HG02642 (cell line): ENCODE measurements at regions not wholly inside any gene's neighbourhood (a gene's known extent, or its start where the extent isn't known, plus 50 kb on each side); places are given as distances from the start of the nearest gene placed in this dataset.

Experiments
- ATAC-seq: cut with Tn5 transposase; IDR thresholded peaks from one replicate; pipeline ENCODE4 v1.9.1; 2021; ENCODE audit warnings: mild to moderate bottlenecking; ENCODE audit not compliant: unreplicated experiment, poor library complexity

DNA sequence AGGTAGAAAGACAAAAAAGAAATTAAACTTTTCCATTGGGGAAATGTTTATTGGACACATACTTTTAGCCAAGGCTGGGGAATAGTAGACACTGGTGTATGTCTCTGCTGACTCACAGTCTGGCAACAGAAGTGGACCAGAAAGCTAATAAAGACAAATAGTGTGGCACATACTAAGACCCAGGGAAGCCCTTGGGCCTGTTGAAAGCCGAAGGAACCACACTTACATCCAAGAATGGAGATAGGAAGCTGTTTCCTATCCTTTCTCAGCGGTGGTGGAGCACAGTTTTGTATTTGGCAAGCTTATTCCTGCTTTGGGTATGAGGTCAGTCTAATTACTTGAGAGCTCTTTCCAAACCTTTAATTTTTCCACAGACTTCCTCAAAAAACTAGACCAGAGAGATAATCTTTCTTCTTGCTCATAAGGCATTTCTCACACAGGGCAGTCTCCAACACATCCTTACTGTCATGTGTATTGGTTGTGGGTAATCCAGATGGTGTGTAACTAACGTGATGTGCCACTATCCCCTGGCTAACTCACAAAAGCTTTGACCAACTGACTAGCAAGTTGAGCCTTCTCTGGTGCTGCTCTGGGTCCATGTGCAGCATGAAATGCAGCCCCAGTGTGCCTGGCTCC lies 279.1 kb upstream of the IGF1R start:
- ATAC-seq = no peak

DNA sequence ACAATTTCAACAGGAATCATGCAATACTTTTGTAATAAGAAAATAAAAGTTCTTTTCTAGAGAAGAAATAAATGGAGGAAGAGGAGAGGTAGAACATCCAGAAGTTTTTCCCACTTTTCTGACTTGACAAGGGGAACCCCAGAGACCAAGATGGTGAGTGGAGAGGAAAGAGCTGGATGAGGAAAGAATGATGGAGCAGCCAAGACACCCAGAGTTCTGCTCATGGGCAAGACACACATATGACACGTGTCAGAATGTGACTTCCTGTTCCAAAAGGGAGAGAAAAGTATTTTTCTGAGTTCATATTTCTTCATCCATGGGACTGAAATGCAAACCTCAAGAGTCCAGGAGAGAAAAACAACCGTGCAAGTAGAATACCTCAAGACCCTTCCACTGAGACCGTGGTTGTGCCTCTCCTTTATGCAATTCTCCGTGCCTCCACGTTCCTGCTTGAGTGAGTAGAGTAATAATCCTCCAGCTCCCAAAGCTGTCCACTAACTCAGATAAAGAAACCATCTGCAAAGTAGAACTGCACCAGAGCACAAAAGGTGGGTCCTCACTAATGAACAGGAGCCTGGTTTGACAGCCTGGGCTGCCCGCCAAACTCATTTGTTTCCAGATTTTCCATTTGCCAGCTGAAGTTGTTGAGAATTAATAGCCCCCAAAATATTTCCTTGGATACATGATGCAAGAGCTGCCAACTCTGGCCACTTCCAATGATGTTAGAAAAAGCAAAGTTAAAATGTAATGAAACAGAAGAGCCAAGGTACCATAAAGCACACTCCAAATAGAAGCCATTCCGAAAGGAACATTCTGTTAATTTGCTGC lies 272.6 kb upstream of the IGF1R start:
- ATAC-seq = no peak

DNA sequence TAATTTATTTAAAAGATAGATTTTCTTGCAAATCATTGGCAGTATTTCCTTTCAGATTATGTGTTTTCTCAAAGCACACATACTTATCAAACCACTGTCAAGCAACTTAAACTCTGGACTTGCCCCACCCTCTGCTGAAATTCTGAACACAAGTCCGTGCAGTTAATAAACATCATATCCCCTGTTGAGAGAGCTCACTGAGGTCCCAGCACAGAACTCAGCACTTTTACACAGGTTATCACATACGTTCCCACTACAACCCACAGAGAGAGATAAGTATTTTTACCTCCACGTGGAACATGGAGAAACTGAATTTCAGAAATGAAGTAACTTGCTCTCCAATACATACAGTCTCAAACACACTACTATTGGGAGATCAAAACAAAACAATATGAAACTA lies 267.6 kb upstream of the IGF1R start:
- ATAC-seq = no peak

DNA sequence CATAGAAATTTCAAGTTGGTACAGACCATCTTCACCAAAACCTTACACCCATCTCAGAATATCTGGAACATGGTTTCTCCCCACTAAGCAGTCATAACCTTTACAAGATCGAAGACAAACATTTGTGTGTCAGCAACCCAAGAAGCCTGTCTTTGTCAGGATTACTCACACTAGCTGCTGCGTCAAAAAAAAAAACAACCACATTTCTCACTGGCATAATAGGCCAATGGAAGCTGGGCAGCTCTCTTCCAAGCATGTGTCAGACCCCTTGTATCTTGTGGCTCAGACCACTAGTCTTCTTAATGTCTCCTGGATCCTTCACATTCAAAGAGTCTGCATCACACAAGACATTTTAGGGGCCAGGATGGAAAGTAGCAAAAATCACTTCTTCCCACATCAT lies 266.9 kb upstream of the IGF1R start:
- ATAC-seq = no peak

DNA sequence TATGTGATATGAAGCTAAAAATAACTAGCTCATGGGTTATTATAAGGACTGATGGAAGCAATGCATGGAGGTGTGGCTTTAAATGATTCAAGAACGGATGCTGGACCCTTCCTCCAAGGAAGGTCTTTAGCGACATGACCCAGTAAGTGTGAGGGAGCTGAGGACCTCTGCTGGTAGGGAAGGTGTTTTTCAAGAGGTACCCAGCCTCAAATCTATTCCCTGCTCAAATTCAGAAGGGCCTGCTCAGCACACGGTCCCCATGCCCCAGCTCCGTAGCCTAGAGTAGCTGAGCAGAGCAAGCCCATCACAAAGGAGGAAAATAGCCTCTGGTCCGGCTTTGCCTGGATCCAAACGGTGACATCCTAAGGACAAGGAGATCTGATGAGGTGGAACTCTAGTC lies 266.2 kb upstream of the IGF1R start:
- no peak for ATAC-seq

DNA sequence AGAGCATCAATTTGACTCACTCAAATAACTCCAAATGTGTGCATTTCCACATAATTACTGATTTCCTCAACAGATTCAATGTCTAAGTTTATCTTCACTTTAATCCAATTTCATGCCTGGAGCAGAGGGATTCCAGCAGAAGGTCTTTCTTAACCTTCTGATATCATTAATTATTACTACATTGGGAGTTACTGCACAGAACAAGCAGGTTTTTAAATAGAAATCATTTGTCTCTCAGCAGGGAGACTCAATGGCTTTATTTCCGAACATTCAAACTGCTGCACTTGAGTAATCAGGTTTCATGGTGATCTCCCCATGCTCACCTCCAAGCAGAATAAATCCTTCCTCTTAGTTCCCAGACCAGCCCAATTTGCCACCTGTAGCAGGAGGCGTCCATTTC lies 264.8 kb upstream of the IGF1R start:
- no peak for ATAC-seq

DNA sequence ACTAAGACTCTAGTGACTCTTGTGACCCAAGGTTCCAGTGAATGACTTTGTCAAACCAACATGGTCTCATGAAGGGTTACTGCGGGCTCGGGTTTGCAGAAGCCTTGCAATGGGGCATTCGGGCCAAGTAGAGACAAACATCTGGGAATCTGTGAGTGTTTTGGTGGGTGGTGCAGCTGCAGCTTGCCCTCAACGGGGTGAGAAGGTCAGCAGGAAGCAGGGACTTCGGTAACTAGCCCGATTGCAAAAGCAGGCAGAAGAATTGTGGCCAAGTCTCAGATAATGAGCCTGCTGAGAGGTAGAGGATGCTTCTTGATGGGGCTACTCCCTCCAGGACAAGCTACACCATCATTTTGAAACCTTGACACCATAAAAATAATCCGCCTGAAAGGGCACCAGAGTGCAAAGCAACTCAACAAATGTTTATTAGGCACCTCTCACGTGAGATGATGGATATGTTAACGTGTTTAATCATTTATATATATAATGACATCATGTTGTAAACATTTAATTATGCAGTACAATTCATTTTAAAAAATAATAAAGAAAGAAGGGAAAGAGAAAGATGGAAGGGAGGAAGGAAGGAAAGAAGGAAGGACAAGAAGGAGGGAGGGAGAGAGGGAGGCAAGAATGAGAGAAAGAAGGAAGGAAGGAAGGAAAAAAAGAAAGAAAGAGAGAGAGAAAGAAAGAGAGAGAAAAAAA lies 263.9 kb upstream of the IGF1R start:
- ATAC-seq = no peak

DNA sequence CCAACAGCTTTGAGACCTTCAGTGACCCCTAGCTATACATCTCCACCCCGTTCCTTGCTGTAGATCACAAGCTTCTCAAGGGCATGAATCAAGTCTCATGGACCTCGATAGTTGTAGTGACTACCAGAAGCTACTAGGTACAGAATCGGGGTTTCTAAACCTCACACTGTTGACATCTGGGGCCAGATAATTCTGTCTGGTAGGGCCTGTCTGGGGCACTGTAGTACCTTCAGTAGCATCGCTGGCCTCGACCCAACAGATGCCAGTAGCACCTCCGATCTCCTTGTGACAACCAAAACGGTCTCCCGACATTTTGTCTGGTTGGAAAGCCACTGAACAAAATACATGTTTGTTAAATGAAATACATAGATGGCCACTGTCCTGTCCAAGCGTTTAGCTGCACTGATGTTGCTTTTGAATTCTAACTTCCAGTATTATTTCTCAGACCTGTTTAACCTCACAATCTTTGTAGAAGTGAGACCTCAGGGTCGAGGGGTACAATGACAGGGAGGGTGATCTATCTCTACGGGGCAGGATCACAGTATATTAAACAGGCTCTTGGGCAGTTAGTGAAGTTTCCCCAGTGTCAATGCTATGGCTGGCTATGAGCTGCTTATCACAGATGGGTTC lies 262.5 kb upstream of the IGF1R start:
- ATAC-seq = no peak

DNA sequence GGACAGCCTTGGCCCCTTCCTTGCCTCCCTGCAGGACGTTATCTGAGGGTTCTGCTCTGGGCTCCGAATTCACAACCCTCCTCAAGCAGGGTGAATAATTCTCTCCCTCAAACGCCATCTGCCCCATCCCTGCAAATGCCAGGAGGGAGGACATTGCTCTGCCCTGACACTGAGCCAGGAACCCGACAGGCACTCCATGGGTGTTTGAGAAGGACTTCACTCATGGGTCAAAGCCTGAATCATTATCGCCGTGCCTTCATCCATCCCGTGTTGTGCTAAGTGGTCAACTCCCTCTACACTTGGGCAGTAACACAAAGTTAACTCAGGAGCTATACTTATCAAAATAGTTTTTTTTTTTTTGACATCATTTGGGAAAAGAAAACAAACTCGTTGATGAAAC lies 261.8 kb upstream of the IGF1R start:
- ATAC-seq = no peak

DNA sequence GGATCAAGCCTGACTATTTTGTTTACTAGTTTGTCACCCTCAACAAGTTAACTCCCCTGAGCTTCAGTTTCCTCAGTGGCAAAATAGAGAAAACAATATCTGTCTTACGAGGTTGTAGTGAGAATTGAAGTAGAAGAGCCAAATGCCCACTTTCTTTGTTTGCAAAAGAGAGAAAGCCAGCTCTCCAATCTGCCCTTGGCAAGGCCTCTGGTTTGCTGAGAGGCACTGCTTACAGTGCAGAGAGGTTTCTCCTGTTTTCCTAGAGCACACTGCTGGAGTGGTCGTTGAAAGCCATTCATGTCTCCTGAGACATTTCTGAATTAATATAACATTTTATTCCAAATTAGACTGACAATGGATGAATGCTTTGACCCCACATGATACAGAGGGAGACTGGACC lies 260.5 kb upstream of the IGF1R start:
- ATAC-seq = no peak

DNA sequence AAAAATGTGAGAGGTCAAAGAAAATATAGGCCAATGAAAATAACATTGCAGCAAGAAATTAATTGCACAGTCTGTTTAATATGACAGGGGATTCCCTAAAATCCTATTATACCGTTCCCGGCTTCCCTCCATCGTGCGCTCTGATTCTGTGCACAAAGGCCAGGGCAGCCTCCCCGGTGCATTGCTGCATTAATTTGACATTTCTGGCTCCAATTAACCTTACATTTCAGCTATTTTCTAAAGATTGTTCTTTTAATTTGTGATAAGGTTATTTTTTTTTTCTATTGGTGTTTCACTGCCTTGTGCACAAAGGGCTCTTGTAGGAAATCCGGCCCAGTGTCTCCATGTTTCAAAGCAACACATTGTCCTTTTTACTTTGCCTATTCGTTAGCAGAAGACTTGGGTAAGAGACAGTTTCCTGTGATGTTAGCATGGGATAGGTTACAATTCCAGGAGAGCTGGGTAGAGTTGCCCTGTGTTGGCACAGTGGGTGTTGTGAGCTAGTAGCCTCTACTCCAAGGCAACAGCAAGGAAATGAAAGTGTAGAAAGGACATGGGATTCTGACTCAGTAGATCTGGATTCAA lies 257.3 kb upstream of the IGF1R start:
- no peak for ATAC-seq

DNA sequence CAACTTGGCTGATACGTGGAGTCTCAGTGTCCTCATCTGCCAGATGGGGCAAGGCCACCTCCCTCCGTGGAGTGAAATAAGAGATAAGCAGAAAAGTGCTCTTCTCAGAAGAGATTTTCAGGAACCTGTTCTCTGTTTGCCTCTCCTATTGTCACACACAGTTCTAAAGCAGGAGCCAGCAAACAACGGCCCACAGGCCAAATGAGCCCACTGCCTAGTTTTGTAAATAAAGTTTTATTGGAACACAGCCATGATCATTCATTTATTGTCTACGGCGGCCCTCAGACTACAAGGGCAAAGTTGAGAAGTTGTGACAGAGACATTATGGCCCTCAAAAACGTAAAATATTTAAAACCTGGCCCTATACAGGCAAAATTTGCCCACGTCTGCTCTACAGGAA lies 256.8 kb upstream of the IGF1R start:
- no peak for ATAC-seq

DNA sequence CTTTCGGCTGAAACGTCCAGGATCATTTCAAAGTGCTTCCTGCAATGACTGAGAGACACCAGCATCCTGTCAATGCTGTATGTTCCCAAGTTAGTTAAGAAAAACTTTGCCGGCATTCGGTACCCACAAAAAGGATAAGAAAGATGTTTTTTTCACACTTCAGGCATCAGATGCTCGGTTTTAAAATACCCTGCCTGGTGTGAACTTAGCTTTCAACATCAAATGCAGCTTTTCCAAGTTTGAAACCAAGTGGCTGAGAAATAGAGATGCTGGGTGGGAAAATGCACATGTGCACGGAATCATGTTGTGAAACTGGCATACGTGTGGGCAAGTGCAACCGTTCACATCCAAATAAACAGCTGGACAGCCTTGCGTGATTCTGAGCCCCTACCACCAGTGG lies 254.9 kb upstream of the IGF1R start:
- ATAC-seq = no peak

DNA sequence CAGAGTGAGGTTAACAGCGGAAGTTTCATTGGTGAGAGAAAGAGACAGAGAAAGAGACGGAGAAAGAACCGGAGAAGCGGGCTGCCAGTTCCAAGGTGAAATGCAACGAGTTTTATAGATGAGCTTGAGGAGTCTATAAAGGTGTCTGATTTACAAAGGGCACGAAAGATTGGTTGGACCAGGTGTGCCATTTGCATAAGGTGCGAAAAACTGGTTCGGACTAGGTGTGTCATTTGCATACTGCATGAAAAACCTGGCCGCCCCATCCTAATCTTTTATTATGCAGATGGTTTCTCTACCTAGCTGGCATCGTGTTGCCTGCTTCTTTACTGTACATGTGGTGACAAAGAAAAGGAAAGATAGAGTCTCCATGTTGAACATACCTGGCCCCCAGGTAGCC lies 253.8 kb upstream of the IGF1R start:
- no peak for ATAC-seq

DNA sequence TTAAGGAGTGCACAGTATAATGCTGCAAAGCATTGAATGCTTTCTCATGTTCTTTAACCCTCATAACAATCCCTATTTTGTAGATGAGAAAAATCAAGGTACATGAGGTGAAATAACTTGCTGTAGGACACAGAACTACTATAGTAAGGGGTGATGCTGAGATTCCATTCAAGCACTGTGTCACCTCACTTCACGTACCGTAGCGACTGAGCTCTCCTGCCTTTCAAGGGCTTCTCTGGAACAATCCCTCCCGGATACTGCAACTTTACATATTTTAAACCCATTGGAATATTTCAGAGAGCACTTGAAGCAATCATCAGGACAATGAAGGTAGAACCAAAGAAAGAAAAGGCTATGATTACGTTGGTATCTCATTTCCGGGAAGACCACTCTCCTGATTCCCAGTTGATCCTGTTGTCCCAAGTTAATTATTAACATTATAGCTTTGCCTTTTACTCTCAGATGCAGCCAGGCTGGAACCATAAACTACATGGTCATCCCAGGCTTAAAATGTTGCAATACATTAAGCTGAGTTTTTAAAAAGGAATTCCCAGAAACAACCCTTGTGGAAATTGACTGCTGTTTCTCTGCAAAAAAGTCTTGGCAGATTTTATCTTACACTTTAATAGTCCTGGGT lies 252.2 kb upstream of the IGF1R start:
- no peak for ATAC-seq

DNA sequence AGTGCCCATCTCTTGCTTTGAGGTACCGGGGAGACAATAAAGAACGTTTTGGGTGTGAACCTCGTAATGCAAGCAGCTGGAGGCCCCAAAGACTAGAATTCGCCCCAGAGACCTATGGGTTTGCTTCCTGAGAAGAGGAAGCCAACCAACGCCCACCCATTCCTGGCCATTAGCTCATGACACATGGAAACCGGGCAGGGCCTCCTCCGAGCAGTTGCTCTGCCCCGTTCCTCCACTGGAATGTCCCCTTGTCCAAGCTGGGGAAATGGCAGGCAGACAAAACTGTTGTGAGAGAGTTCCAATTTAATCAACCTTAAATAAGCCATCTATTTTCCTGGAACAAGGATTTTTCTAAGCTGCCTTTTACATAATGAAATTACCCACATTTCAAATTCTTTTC lies 250.9 kb upstream of the IGF1R start:
- no peak for ATAC-seq

DNA sequence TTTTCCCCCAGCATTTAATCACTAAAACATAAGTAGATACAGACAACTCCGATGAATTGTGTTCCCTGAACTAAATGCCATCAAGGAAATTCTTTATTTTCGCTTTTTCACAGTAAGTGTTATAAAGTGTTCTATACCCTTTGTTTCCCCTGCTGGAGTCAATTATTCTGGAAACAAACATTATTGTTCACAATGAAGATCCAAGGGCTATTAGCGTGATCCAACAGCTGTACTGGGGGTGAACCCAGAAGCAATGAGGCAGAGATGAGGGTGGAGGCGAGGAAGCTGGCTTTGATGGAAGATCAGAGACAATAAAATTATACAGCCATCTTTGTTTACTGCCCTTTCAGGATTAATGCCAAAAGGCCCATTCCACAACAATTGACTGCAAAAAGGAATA lies 250.3 kb upstream of the IGF1R start:
- ATAC-seq = no peak

DNA sequence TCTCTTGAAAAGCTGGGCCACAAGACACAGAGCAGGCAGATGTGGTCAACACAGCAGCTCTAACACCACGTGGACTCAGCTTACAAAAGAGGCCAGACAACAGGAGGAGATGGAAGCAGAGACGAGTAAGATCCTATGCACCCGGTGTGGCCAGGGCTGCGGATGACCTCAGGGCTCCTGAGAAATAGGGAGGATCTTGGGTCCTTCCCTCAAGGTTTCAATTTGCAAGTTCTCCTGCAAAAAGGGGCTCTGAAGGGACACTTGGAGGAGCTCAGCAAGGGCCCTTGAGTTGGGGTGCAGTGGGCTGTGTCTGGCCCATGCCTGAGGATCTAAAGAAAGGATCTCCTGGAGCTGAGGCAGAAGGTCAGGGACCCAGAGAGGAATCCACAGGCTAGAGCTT lies 249.5 kb upstream of the IGF1R start:
- no peak for ATAC-seq

DNA sequence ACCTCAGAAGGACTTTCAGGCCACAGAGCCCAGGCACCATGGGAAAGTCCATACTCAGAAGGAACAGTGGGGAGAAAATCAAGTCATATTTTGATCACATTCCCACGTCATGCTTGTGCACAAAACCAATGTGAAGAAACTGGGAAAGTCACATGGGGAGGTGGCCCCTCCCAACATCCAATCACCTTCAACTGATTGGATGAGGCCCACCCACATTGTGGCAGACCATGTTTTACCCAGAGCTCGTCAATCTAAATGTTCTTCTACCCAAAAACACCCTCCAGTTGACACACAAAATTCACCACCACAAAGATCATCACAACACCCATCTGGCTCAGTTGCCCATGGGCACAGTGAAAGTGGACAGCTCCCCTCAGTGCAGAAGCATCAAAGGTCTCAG lies 248.2 kb upstream of the IGF1R start:
- no peak for ATAC-seq

DNA sequence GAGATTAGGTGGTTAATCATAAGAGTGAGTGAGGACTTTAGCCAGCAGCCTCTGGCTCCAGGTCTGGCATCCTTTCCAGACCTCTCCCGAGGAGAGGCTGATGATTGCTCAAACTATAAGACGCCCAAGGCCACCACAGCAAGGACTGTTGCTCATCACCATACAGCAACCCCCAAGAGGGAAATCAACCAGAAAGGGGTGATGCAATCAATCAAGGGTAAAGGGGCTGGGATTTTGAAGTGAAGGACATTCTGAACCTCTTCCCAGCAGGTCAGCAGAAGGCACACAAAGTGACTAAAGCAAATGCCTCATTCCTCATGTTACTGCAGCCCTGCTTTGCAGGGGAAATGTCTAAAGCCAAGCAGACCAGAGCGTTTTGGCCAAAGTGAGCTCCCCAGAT lies 247.3 kb upstream of the IGF1R start:
- no peak for ATAC-seq
